A673 (cell line): ENCODE measurements at regions not wholly inside any gene's neighbourhood (a gene's known extent, or its start where the extent isn't known, plus 50 kb on each side); places are given as distances from the start of the nearest gene placed in this dataset.

ENCODE experiments used
- BruUV-seq: library from RNA; stranded (reverse); fragments of 400-500 nt; replicated peaks from 2 replicates; lab custom pipeline; 2021; lab: Mats Ljungman, UMichigan
- CTCF ChIA-PET: fragments of 300-600 bp; sonication (Branson Sonifier 250); formaldehyde crosslinking; loops from one replicate; lab custom pipeline; 2022; ENCODE audit warnings: antibody characterized with exemption; lab: Charles Lee
- POLR2A ChIA-PET: fragments of 300-600 bp; sonication (Branson Sonifier 250); formaldehyde crosslinking; loops from one replicate; lab custom pipeline; 2022; ENCODE audit warnings: antibody characterized with exemption; ENCODE audit not compliant: low non-redundant PET; lab: Charles Lee
- DNase-seq: peaks from one replicate; pipeline ENCODE4 v3.0.0-alpha.2; 2015; ENCODE audit warnings: low spot score
- H3K27ac ChIP-seq: fragments of 200-600 bp; sonication (generic); 2 replicates; pipeline ENCODE4 v1.5.1; 2016; ENCODE audit warnings: mixed run types, low read depth, mild to moderate bottlenecking, mixed read lengths, antibody characterized with exemption, low read length; ENCODE audit not compliant: poor library complexity, severe bottlenecking
- H3K27me3 ChIP-seq: fragments of 200-600 bp; sonication (generic); replicated peaks from 2 replicates; pipeline ENCODE4 v1.6.1; 2017; ENCODE audit warnings: mixed run types, low read depth, mild to moderate bottlenecking, mixed read lengths, antibody characterized with exemption, low read length; ENCODE audit not compliant: insufficient read depth, poor library complexity
- H3K36me3 ChIP-seq: fragments of 200-600 bp; sonication (generic); 2 replicates; pipeline ENCODE4 v1.6.1; 2016; ENCODE audit warnings: mixed run types, mild to moderate bottlenecking, mixed read lengths, antibody characterized with exemption, low read length; ENCODE audit not compliant: insufficient read depth, poor library complexity, severe bottlenecking
- H3K4me1 ChIP-seq: fragments of 200-600 bp; sonication (generic); 2 replicates; pipeline ENCODE4 v1.6.1; 2017; ENCODE audit warnings: mixed run types, mild to moderate bottlenecking, mixed read lengths, antibody characterized with exemption, low read length; ENCODE audit not compliant: insufficient read depth, poor library complexity, severe bottlenecking
- H3K4me3 ChIP-seq: fragments of 200-600 bp; sonication (generic); 2 replicates; pipeline ENCODE4 v1.5.1; 2016; ENCODE audit warnings: low read depth, mixed run types, mild to moderate bottlenecking, mixed read lengths, low read length; ENCODE audit not compliant: poor library complexity, severe bottlenecking
- H3K9me3 ChIP-seq: fragments of 200-600 bp; sonication (generic); 2 replicates; pipeline ENCODE4 v1.6.1; 2016; ENCODE audit warnings: mixed run types, low read depth, mild to moderate bottlenecking, mixed read lengths, antibody characterized with exemption, low read length; ENCODE audit not compliant: poor library complexity, severe bottlenecking
- EZH2 ChIP-seq: fragments of 200-600 bp; sonication (generic); IDR thresholded peaks from 2 replicates; pipeline ENCODE4 v1.6.1; 2017; ENCODE audit warnings: borderline replicate concordance, low read depth, mild to moderate bottlenecking, mixed read lengths, antibody characterized with exemption, low read length; ENCODE audit not compliant: poor library complexity, severe bottlenecking
- intact Hi-C: fragments of 100-400 bp; cut with micrococcal nuclease; formaldehyde crosslinking; loops from one replicate; pipeline ENCODE4 v1.10.0; 2022; ENCODE audit not compliant: unreplicated experiment
- TF ChIP-seq, protein P1 (sequence below): fragments of 300-800, 200-600 bp; sonication (generic); conservative IDR thresholded peaks from 2 replicates; pipeline ENCODE4 v1.5.1; 2017; ENCODE audit warnings: low read depth, mild to moderate bottlenecking, antibody characterized with exemption, low read length, moderate library complexity, mixed read lengths

DNA sequence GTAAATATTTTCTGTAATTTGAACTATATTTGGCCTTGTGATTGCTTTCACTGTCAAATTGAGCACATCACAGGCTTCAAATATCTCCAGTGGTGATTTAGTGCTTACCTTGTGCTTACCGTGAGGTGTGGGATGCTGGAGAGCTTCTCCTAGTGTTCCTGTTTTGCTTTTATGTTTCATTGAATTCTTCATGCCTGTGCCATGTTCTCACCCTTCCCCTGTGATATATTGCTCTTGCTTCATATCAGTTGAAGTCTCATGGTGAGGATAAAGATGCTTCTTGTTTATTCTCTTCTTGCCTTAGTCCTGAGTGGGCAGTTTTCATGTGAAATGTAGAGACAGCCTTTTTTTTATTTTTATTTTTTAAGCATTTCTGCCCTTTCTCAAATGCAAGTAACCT is 198.0 kb upstream of the PDGFD start:
- TF ChIP-seq, protein P1, sequence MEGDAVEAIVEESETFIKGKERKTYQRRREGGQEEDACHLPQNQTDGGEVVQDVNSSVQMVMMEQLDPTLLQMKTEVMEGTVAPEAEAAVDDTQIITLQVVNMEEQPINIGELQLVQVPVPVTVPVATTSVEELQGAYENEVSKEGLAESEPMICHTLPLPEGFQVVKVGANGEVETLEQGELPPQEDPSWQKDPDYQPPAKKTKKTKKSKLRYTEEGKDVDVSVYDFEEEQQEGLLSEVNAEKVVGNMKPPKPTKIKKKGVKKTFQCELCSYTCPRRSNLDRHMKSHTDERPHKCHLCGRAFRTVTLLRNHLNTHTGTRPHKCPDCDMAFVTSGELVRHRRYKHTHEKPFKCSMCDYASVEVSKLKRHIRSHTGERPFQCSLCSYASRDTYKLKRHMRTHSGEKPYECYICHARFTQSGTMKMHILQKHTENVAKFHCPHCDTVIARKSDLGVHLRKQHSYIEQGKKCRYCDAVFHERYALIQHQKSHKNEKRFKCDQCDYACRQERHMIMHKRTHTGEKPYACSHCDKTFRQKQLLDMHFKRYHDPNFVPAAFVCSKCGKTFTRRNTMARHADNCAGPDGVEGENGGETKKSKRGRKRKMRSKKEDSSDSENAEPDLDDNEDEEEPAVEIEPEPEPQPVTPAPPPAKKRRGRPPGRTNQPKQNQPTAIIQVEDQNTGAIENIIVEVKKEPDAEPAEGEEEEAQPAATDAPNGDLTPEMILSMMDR, result no peak
- no peak for TF ChIP-seq EZH2
- intact Hi-C loops, result no loop called here
- Histone ChIP-seq H3K9me3 (no peaks in the 10 kb centered on the region), H3K27ac (no peak overlapping the region), H3K36me3 (no peaks in the 10 kb centered on the region), H3K4me1 (no peaks in the 10 kb centered on the region), H3K4me3 (no peak overlapping the region), H3K27me3 (no peaks in the 10 kb centered on the region)
- ChIA-PET POLR2A (no interaction called here), CTCF (no interaction called here)
- DNase-seq, result no peak
- no TSS peak for BruUV-seq

- ChIA-PET POLR2A (no interaction called here), CTCF (no interaction called here)
- BruUV-seq, result no TSS peak
- no peaks in the 10 kb centered on the region for H3K27me3 ChIP-seq
- H3K27ac ChIP-seq, result no peak overlapping the region
- DNase-seq, result no peak
- H3K36me3 ChIP-seq, result no peaks in the 10 kb centered on the region
- intact Hi-C loops, result no loop called here
- H3K4me1 ChIP-seq, result no peaks in the 10 kb centered on the region
- H3K9me3 ChIP-seq, result peaks cover 9% of the 10 kb centered on the region
- H3K4me3 ChIP-seq, result no peak overlapping the region
- TF ChIP-seq, protein P1, result no peak
- TF ChIP-seq EZH2, result no peak
Measured at GRCh38 chr11:104352036-104352435, 188.1 kb upstream of the PDGFD start.

GRCh38 chr11:104343578-104343977 is 179.6 kb upstream of the PDGFD start:
- TF ChIP-seq, protein P1, result peak; percentile 52
- TF ChIP-seq EZH2, result no peak
- no peaks in the 10 kb centered on the region for H3K4me1 ChIP-seq
- BruUV-seq, result no TSS peak
- H3K9me3 ChIP-seq, result no peaks in the 10 kb centered on the region
- H3K4me3 ChIP-seq, result no peak overlapping the region
- no peaks in the 10 kb centered on the region for H3K36me3 ChIP-seq
- ChIA-PET CTCF (no interaction called here), POLR2A (no interaction called here)
- no peaks in the 10 kb centered on the region for H3K27me3 ChIP-seq
- intact Hi-C loops, result no loop called here
- no peak overlapping the region for H3K27ac ChIP-seq
- DNase-seq, result peak; percentile 29
